Anterior cingulate cortex (tissue), 58 donors: ENCODE measurements at regions not wholly inside any gene's neighbourhood (a gene's known extent, or its start where the extent isn't known, plus 50 kb on each side); places are given as distances from the start of the nearest gene placed in this dataset.

ENCODE experiments used
- DNase-seq, 58 donors: peaks; one replicate each; lab custom pipeline; 2025; lab: John Stamatoyannopoulos, UW

GRCh38 chr11:25943031-25943430 is 388.9 kb upstream of the ANO3 start:
- no peak for DNase-seq

GRCh38 chr11:25943777-25944661 is 387.9 kb upstream of the ANO3 start:
- no peak for DNase-seq

GRCh38 chr11:25949918-25950317 is 382.0 kb upstream of the ANO3 start:
- no peak for DNase-seq

GRCh38 chr11:25953006-25953405 is 378.9 kb upstream of the ANO3 start:
- DNase-seq, result no peak

- no peak for DNase-seq
These were observed 373.9 kb upstream of the ANO3 start for GRCh38 chr11:25958045-25958444.

GRCh38 chr11:25961539-25961938 is 370.4 kb upstream of the ANO3 start:
- DNase-seq, result peak in 2 of 58 donors; percentile 2 to 12

GRCh38 chr11:25970726-25971508 is 361.0 kb upstream of the ANO3 start:
- DNase-seq, result no peak

GRCh38 chr11:25980091-25980490 is 351.8 kb upstream of the ANO3 start:
- DNase-seq, result no peak

- DNase-seq, result peak in 5 of 58 donors; percentile 0 to 6 (median 2)
These were observed 349.9 kb upstream of the ANO3 start for GRCh38 chr11:25981998-25982397.

GRCh38 chr11:25983280-25983679 is 348.6 kb upstream of the ANO3 start:
- no peak for DNase-seq

- DNase-seq, result no peak
These were observed 343.8 kb upstream of the ANO3 start for GRCh38 chr11:25988178-25988577.

- no peak for DNase-seq
These were observed 341.5 kb upstream of the ANO3 start for GRCh38 chr11:25990406-25990805.

- no peak for DNase-seq
These were observed 340.5 kb upstream of the ANO3 start for GRCh38 chr11:25991476-25991875.

- no peak for DNase-seq
These were observed 339.6 kb upstream of the ANO3 start for GRCh38 chr11:25992294-25992693.

GRCh38 chr11:25993016-25993415 is 338.9 kb upstream of the ANO3 start:
- no peak for DNase-seq

GRCh38 chr11:26011474-26011873 is 320.5 kb upstream of the ANO3 start:
- DNase-seq, result no peak

GRCh38 chr11:26014456-26015115 is 317.3 kb upstream of the ANO3 start:
- no peak for DNase-seq

- no peak for DNase-seq
These were observed 314.5 kb upstream of the ANO3 start for GRCh38 chr11:26017322-26017860.

- no peak for DNase-seq
These were observed 314.0 kb upstream of the ANO3 start for GRCh38 chr11:26017903-26018302.

- DNase-seq, result no peak
These were observed 313.6 kb upstream of the ANO3 start for GRCh38 chr11:26018336-26018735.

GRCh38 chr11:26019386-26019785 is 312.5 kb upstream of the ANO3 start:
- DNase-seq, result no peak
